ENCODE measurements at regions not wholly inside any gene's neighbourhood (a gene's known extent, or its start where the extent isn't known, plus 50 kb on each side); places are given as distances from the start of the nearest gene placed in this dataset.

GRCh38 chr17:20805751-20806150 lies 226.2 kb downstream of the CDRT15L2 start:
- no peak for TF ChIP-seq CEBPB (IDR thresholded peaks at IDR 0.05)
- TF ChIP-seq ZBTB7A (IDR thresholded peaks at IDR 0.05; ENCODE audit: low read depth) = no peak
- TF ChIP-seq EP300 (IDR thresholded peaks at IDR 0.05; ENCODE audit: borderline replicate concordance) = no peak
- TF ChIP-seq REST (IDR thresholded peaks at IDR 0.05; ENCODE audit: low read depth) = no peak
- TF ChIP-seq, protein P1, sequence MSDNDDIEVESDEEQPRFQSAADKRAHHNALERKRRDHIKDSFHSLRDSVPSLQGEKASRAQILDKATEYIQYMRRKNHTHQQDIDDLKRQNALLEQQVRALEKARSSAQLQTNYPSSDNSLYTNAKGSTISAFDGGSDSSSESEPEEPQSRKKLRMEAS (IDR thresholded peaks at IDR 0.05) = no peak
- no peak for TF ChIP-seq CREB1 (IDR thresholded peaks at IDR 0.05; ENCODE audit: low read depth)
- no peak for TF ChIP-seq RAD21 (IDR thresholded peaks at IDR 0.05; ENCODE audit: low read depth)
- TF ChIP-seq TCF12 (IDR thresholded peaks at IDR 0.05; ENCODE audit: low read depth) = no peak
- TF ChIP-seq, protein P2, sequence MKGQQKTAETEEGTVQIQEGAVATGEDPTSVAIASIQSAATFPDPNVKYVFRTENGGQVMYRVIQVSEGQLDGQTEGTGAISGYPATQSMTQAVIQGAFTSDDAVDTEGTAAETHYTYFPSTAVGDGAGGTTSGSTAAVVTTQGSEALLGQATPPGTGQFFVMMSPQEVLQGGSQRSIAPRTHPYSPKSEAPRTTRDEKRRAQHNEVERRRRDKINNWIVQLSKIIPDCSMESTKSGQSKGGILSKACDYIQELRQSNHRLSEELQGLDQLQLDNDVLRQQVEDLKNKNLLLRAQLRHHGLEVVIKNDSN (IDR thresholded peaks at IDR 0.05) = no peak
